ENCODE measurements at regions not wholly inside any gene's neighbourhood (a gene's known extent, or its start where the extent isn't known, plus 50 kb on each side); places are given as distances from the start of the nearest gene placed in this dataset.
"Not testable (repeated sequence)": the region's sequence is repeated elsewhere in the genome, so short reads cannot be mapped to it uniquely, and the experiment has no call there.

DNA sequence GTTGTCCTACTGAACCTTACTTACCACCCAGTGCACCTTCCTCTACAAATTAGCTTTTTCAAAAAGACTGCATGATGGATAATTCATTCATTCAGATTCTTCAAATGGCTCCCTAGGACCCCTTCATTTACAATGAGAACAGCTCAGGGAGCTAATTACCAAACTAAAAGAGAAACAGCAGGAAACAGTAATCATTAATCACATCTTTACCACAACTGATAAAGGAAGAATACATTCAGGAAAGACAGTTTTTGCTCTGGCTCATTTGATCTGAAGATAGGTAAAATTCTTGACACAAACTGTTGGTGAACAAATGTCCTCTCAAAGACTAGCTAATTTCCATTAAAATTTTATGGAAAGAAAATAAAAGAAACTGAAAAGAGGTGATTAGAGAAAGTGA lies 1652.7 kb upstream of the LRRTM3 start:
- no peaks in the 10 kb centered on the region for H3K27me3 ChIP-seq
- TF ChIP-seq, protein P1, sequence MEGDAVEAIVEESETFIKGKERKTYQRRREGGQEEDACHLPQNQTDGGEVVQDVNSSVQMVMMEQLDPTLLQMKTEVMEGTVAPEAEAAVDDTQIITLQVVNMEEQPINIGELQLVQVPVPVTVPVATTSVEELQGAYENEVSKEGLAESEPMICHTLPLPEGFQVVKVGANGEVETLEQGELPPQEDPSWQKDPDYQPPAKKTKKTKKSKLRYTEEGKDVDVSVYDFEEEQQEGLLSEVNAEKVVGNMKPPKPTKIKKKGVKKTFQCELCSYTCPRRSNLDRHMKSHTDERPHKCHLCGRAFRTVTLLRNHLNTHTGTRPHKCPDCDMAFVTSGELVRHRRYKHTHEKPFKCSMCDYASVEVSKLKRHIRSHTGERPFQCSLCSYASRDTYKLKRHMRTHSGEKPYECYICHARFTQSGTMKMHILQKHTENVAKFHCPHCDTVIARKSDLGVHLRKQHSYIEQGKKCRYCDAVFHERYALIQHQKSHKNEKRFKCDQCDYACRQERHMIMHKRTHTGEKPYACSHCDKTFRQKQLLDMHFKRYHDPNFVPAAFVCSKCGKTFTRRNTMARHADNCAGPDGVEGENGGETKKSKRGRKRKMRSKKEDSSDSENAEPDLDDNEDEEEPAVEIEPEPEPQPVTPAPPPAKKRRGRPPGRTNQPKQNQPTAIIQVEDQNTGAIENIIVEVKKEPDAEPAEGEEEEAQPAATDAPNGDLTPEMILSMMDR (IDR thresholded peaks at IDR 0.05) = no peak
- H3K27ac ChIP-seq = no peak overlapping the region
- H3K4me1 ChIP-seq (ENCODE audit: control insufficient read depth in 1 of 2, insufficient read depth in 1 of 2, low read depth in 1 of 2, low read length in 1 of 2) = no peaks in the 10 kb centered on the region
- H3K36me3 ChIP-seq = no peaks in the 10 kb centered on the region
- no peaks in the 10 kb centered on the region for H3K9me3 ChIP-seq
- H3K4me3 ChIP-seq (ENCODE audit: low read depth in 1 of 2, low read length in 1 of 2) = no peak overlapping the region

DNA sequence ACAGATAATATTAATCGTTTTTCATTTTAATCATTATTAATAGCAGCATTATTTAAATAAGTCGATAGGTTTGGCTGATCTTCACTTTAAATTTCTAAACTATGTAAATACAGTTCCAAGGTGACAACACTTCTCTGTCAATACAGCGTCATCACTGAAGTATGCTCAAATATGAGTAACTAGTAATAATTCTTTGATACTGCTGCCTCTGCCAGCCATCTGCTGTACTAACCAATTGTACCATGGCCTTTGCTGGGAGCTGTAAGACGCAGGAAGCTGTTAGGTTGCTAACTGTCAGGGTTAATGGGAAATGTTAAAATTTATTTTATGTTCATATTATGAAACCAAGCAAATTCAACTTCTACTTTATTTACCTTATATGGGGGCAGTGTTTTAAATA lies 1650.5 kb upstream of the LRRTM3 start:
- Histone ChIP-seq H3K27me3 (no peaks in the 10 kb centered on the region), H3K27ac (no peak overlapping the region), H3K36me3 (no peaks in the 10 kb centered on the region), H3K9me3 (no peaks in the 10 kb centered on the region), H3K4me3 (ENCODE audit: low read depth in 1 of 2, low read length in 1 of 2) (no peak overlapping the region), H3K4me1 (ENCODE audit: control insufficient read depth in 1 of 2, insufficient read depth in 1 of 2, low read depth in 1 of 2, low read length in 1 of 2) (no peaks in the 10 kb centered on the region)
- TF ChIP-seq, protein P1 (IDR thresholded peaks at IDR 0.05) = no peak

DNA sequence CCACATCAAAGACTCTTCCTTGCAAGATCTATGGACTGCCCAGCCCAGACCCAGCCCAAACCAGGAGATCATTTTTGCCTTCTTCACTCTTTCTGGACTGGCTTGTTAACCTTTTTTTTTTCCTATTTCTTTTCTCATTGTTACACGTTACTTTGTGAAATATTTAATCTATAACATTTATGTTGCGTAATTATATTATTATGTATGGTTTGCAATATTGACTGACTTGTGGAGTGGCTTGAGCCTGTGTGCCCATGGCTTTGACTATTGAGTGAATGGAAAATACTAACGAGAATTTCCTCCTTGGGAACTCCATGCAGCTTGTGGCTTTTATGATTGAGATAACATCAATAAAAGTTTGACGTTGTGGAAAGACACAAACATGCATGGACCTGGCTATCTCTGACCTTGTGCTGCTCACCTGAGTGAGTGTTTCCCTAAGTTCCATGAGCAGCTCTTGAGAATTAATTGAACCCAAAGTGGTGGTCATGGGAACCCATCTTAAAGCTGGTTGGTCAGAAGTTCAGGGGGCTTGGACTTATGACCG lies 1641.3 kb upstream of the LRRTM3 start:
- H3K27me3 ChIP-seq = no peaks in the 10 kb centered on the region
- H3K9me3 ChIP-seq = no peaks in the 10 kb centered on the region
- H3K36me3 ChIP-seq = no peaks in the 10 kb centered on the region
- no peak overlapping the region for H3K4me3 ChIP-seq (ENCODE audit: low read depth in 1 of 2, low read length in 1 of 2)
- no peak overlapping the region for H3K27ac ChIP-seq
- no peaks in the 10 kb centered on the region for H3K4me1 ChIP-seq (ENCODE audit: control insufficient read depth in 1 of 2, insufficient read depth in 1 of 2, low read depth in 1 of 2, low read length in 1 of 2)
- TF ChIP-seq, protein P1 (IDR thresholded peaks at IDR 0.05) = no peak

DNA sequence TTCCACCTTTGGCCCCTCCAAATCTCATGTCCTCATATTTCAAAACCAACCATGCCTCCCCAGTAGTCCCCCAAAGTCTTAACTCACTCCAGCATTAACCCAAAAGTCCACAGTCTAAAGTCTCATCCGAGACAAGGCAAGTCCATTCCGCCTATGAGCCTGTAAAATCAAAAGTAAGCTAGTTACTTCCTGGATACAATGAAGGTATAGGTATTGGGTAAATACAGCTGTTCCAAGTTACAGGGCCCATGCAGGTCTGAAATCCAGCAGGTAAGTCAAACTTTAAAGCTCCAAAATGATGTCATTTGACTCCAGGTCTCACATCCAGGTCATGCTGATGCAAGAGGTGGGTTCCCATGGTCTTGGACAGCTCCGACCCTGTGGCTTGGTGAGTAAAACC lies 1640.1 kb upstream of the LRRTM3 start:
- H3K4me1 ChIP-seq (ENCODE audit: control insufficient read depth in 1 of 2, insufficient read depth in 1 of 2, low read depth in 1 of 2, low read length in 1 of 2); H3K27ac ChIP-seq; H3K9me3 ChIP-seq; H3K36me3 ChIP-seq; H3K27me3 ChIP-seq; H3K4me3 ChIP-seq (ENCODE audit: low read depth in 1 of 2, low read length in 1 of 2): not testable (repeated sequence)

DNA sequence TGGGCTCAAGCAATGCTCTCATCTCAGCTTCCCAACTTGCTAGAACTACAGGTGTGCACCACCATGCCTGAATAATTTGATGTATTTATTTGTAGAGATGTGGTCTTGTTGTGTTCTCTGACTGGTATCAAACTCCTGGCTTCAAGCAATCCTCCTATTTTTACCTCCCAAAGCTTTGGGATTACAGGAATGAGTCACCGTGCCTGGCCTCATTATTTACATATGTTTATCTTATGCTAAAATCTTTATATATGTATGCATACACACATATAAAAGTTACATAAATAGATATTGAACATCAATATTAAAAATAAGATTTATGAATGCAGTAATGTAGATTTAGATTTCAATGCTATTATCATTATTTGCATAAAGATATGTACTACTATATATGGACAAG lies 1634.5 kb upstream of the LRRTM3 start:
- H3K4me1 ChIP-seq (ENCODE audit: control insufficient read depth in 1 of 2, insufficient read depth in 1 of 2, low read depth in 1 of 2, low read length in 1 of 2) = no peaks in the 10 kb centered on the region
- H3K27me3 ChIP-seq = no peaks in the 10 kb centered on the region
- TF ChIP-seq, protein P1 (IDR thresholded peaks at IDR 0.05) = no peak
- H3K4me3 ChIP-seq (ENCODE audit: low read depth in 1 of 2, low read length in 1 of 2) = no peak overlapping the region
- no peaks in the 10 kb centered on the region for H3K9me3 ChIP-seq
- H3K27ac ChIP-seq = no peak overlapping the region
- H3K36me3 ChIP-seq = no peaks in the 10 kb centered on the region

DNA sequence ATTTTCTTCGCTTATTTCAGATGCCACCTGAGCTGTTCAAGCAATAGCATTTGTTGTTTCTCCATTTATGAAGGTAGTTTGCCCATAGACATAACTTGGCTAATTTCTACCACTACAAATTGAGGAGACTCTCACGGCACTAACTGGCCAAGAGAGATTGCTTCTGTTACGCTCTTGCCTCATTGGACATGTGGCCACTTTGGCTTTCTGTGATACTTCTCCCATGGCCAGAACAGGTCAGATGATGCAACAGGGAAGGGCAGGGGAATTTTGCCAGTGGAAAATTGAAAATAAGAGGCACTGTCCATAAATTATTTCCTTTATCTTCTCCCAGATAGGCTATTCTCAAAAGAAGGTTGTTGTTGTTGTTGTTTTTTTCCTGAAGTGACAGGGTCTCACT lies 1633.3 kb upstream of the LRRTM3 start:
- Histone ChIP-seq H3K27me3 (no peaks in the 10 kb centered on the region), H3K4me3 (ENCODE audit: low read depth in 1 of 2, low read length in 1 of 2) (no peak overlapping the region), H3K36me3 (no peaks in the 10 kb centered on the region), H3K9me3 (no peaks in the 10 kb centered on the region), H3K4me1 (ENCODE audit: control insufficient read depth in 1 of 2, insufficient read depth in 1 of 2, low read depth in 1 of 2, low read length in 1 of 2) (no peaks in the 10 kb centered on the region), H3K27ac (no peak overlapping the region)
- TF ChIP-seq, protein P1 (IDR thresholded peaks at IDR 0.05) = no peak
